H9 (cell line): ENCODE measurements at regions not wholly inside any gene's neighbourhood (a gene's known extent, or its start where the extent isn't known, plus 50 kb on each side); places are given as distances from the start of the nearest gene placed in this dataset.
A peak's percentile ranks its signal among the peaks of the same experiment; 100 is the strongest.

Experiments used
- DNase-seq: peaks from one replicate; pipeline ENCODE4 v3.0.0-alpha.2; 2017
- H2AFZ ChIP-seq: one replicate; pipeline ENCODE4 v1.6.1; 2013; ENCODE audit warnings: mild to moderate bottlenecking, low read length, control low read depth, moderate library complexity
- H2AK5ac ChIP-seq: 2 replicates; pipeline ENCODE4 v1.6.1; 2013; ENCODE audit warnings: low read length, control low read depth, mixed read lengths; ENCODE audit not compliant: insufficient read length
- H2BK120ac ChIP-seq: one replicate; pipeline ENCODE4 v1.6.1; 2013; ENCODE audit warnings: low read depth, mild to moderate bottlenecking, low read length, control low read depth, inconsistent platforms; ENCODE audit not compliant: poor library complexity, severe bottlenecking
- H2BK12ac ChIP-seq: 2 replicates; pipeline ENCODE4 v1.6.1; 2013; ENCODE audit warnings: low read length, control low read depth, mixed read lengths, low read depth; ENCODE audit not compliant: insufficient read length
- H2BK15ac ChIP-seq: 2 replicates; pipeline ENCODE4 v1.6.1; 2013; ENCODE audit warnings: low read depth, low read length, control low read depth
- H2BK20ac ChIP-seq: one replicate; pipeline ENCODE4 v1.6.1; 2013; ENCODE audit warnings: low read depth, mild to moderate bottlenecking, low read length, control low read depth, inconsistent platforms; ENCODE audit not compliant: poor library complexity, severe bottlenecking
- H2BK5ac ChIP-seq: 2 replicates; pipeline ENCODE4 v1.6.1; 2013; ENCODE audit warnings: low read length, control low read depth, mixed read lengths; ENCODE audit not compliant: insufficient read length
- H3K14ac ChIP-seq: 2 replicates; pipeline ENCODE4 v1.6.1; 2013; ENCODE audit warnings: low read length, control low read depth; ENCODE audit not compliant: insufficient read depth
- H3K18ac ChIP-seq: 2 replicates; pipeline ENCODE4 v1.6.1; 2013; ENCODE audit warnings: low read depth, mild to moderate bottlenecking, mixed read lengths, low read length, control low read depth; ENCODE audit not compliant: insufficient read length
- H3K23ac ChIP-seq: 2 replicates; pipeline ENCODE4 v1.6.1; 2013; ENCODE audit warnings: low read length, control low read depth, mixed read lengths, low read depth; ENCODE audit not compliant: insufficient read length
- H3K23me2 ChIP-seq: 2 replicates; pipeline ENCODE4 v1.6.1; 2013; ENCODE audit warnings: low read depth, mild to moderate bottlenecking, mixed read lengths, low read length, control low read depth; ENCODE audit not compliant: insufficient read length, poor library complexity, severe bottlenecking
- H3K27ac ChIP-seq: 2 replicates; pipeline ENCODE4 v1.5.1; 2013; ENCODE audit warnings: low read length, control low read depth, mixed read lengths, low read depth; ENCODE audit not compliant: insufficient read length
- H3K27me3 ChIP-seq: 2 replicates; pipeline ENCODE4 v1.6.1; 2013; ENCODE audit warnings: low read length, control low read depth, inconsistent platforms; ENCODE audit not compliant: insufficient read depth
- H3K4ac ChIP-seq: 2 replicates; pipeline ENCODE4 v1.6.1; 2013; ENCODE audit warnings: low read depth, mild to moderate bottlenecking, control low read depth, inconsistent platforms, low read length, moderate library complexity
- H3K4me1 ChIP-seq: 2 replicates; pipeline ENCODE4 v1.6.1; 2013; ENCODE audit warnings: low read length, control low read depth, inconsistent platforms; ENCODE audit not compliant: insufficient read depth
- H3K4me2 ChIP-seq: 2 replicates; pipeline ENCODE4 v1.6.1; 2013; ENCODE audit warnings: low read length, control low read depth, mixed read lengths; ENCODE audit not compliant: insufficient read length, insufficient read depth
- H3K56ac ChIP-seq: 2 replicates; pipeline ENCODE4 v1.6.1; 2013; ENCODE audit warnings: low read depth, mild to moderate bottlenecking, mixed read lengths, low read length, control low read depth; ENCODE audit not compliant: insufficient read length
- H3K79me1 ChIP-seq: 2 replicates; pipeline ENCODE4 v1.6.1; 2013; ENCODE audit warnings: low read depth, mild to moderate bottlenecking, moderate library complexity, low read length, control low read depth, inconsistent platforms; ENCODE audit not compliant: insufficient read depth, poor library complexity, severe bottlenecking
- H3K79me2 ChIP-seq: 2 replicates; pipeline ENCODE4 v1.6.1; 2013; ENCODE audit warnings: low read length, control low read depth, inconsistent platforms; ENCODE audit not compliant: insufficient read depth
- H3K9ac ChIP-seq: 2 replicates; pipeline ENCODE4 v1.6.1; 2013; ENCODE audit warnings: low read length, control low read depth, mixed read lengths; ENCODE audit not compliant: insufficient read length; ENCODE audit errors: extremely low read depth
- H3K9me3 ChIP-seq: one replicate; pipeline ENCODE4 v1.6.1; 2013; ENCODE audit warnings: low read depth, low read length, inconsistent platforms; ENCODE audit not compliant: control insufficient read depth
- H3T11ph ChIP-seq: one replicate; pipeline ENCODE4 v1.6.1; 2013; ENCODE audit warnings: mild to moderate bottlenecking, low read length, control low read depth, inconsistent platforms
- H4K20me1 ChIP-seq: one replicate; pipeline ENCODE4 v1.6.1; 2013; ENCODE audit not compliant: control insufficient read depth, insufficient read length, insufficient read depth
- H4K5ac ChIP-seq: 2 replicates; pipeline ENCODE4 v1.6.1; 2013; ENCODE audit warnings: low read depth, mild to moderate bottlenecking, mixed read lengths, low read length, control low read depth; ENCODE audit not compliant: insufficient read length
- H4K8ac ChIP-seq: replicated peaks from 2 replicates; pipeline ENCODE4 v1.6.1; 2013; ENCODE audit warnings: low read length, control low read depth, mixed read lengths, low read depth; ENCODE audit not compliant: insufficient read length
- H4K91ac ChIP-seq: 2 replicates; pipeline ENCODE4 v1.6.1; 2013; ENCODE audit warnings: low read depth, mild to moderate bottlenecking, moderate library complexity, mixed read lengths, low read length, control low read depth; ENCODE audit not compliant: insufficient read length
- H3K27ac Mint-ChIP-seq, 3 experiments: 2 replicates in 2 of 3; 3 replicates in 1 of 3; pipeline ENCODE4 v1.8.0; 2020 to 2021; ENCODE audit warnings: mixed read lengths in 3 of 3, mild to moderate bottlenecking in 1 of 3, moderate library complexity in 1 of 3
- H3K27me3 Mint-ChIP-seq: 2 replicates; pipeline ENCODE4 v1.8.0; 2021; ENCODE audit warnings: low read depth, mild to moderate bottlenecking, moderate library complexity, mixed read lengths
- H3K36me3 Mint-ChIP-seq, 3 experiments: 2 replicates in 2 of 3; 3 replicates in 1 of 3; pipeline ENCODE4 v1.8.0; 2020 to 2021; ENCODE audit warnings: low read depth in 3 of 3, mixed read lengths in 3 of 3; ENCODE audit not compliant: insufficient read depth in 1 of 3
- H3K4me1 Mint-ChIP-seq, 2 experiments: 2 replicates each; pipeline ENCODE4 v1.8.0; 2020; ENCODE audit warnings: mixed read lengths in 2 of 2
- H3K4me3 Mint-ChIP-seq, 2 experiments: 2 replicates in 1 of 2; 3 replicates in 1 of 2; pipeline ENCODE4 v1.8.0; 2020 to 2021; ENCODE audit warnings: mild to moderate bottlenecking in 2 of 2, mixed read lengths in 2 of 2, moderate library complexity in 1 of 2
- H3K9me3 Mint-ChIP-seq, 2 experiments: 2 replicates in 1 of 2; 3 replicates in 1 of 2; pipeline ENCODE4 v1.8.0; 2020; ENCODE audit warnings: mild to moderate bottlenecking in 2 of 2, mixed read lengths in 2 of 2, moderate library complexity in 1 of 2
- WGBS: extraction: QIAGEN DNeasy Blood & Tissue Kit; methylation state at CpG from one replicate; pipeline ENCODE4 v1.1.7; 2013; ENCODE audit warnings: missing lambda C conversion rate, low lambda C conversion rate, mixed read lengths; ENCODE audit not compliant: insufficient read length; ENCODE audit errors: extremely low coverage; 5-methylcytosine and 5-hydroxymethylcytosine counted together
- TF ChIP-seq, protein P1 (sequence below): fragments of 200-600 bp; sonication (generic); conservative IDR thresholded peaks from 3 replicates; pipeline ENCODE4 v1.8.0; 2021; ENCODE audit warnings: antibody characterized with exemption, mild to moderate bottlenecking

- peaks cover 4 to 7% of the 10 kb centered on the region in 2 experiments; a peak in 2 of 4 replicates for H3K4me1 Mint-ChIP-seq
- no peak overlapping the region for H4K8ac ChIP-seq
- H4K91ac ChIP-seq = no peak overlapping the region
- H3T11ph ChIP-seq = no peak overlapping the region
- H3K23ac ChIP-seq = no peak overlapping the region
- no peak for DNase-seq
- no peak overlapping the region for H3K4ac ChIP-seq
- no CpG with 5 or more reads among the region's 4 CpGs for WGBS
- no peak overlapping the region for H2BK5ac ChIP-seq
- no peak overlapping the region for H2BK12ac ChIP-seq
- no peaks in the 10 kb centered on the region for H3K9me3 ChIP-seq
- H3K4me3 Mint-ChIP-seq = no peak overlapping the region
- H3K27ac Mint-ChIP-seq = no peak overlapping the region
- no peak overlapping the region for H4K5ac ChIP-seq
- H3K79me1 ChIP-seq = no peaks in the 10 kb centered on the region
- no peak overlapping the region for H2AFZ ChIP-seq
- no peak overlapping the region for H2BK120ac ChIP-seq
- H3K27me3 Mint-ChIP-seq = no peaks in the 10 kb centered on the region; the same call in 1 of the 2 replicates
- no peak overlapping the region for H3K18ac ChIP-seq
- H3K56ac ChIP-seq = no peak overlapping the region
- peak overlapping the region; percentile 12 for H2BK20ac ChIP-seq
- H3K27me3 ChIP-seq = no peaks in the 10 kb centered on the region
- H2BK15ac ChIP-seq = no peak overlapping the region
- no peak overlapping the region for H3K9ac ChIP-seq
- no peaks in the 10 kb centered on the region for H4K20me1 ChIP-seq
- H2AK5ac ChIP-seq = no peak overlapping the region
- H3K9me3 Mint-ChIP-seq = peaks cover 6% of the 10 kb centered on the region in 2 experiments; a peak in 3 of 5 replicates
- no peaks in the 10 kb centered on the region for H3K23me2 ChIP-seq
- peaks cover 0 to 8% (median 1%) of the 10 kb centered on the region in 3 experiments; a peak in 2 of 7 replicates for H3K36me3 Mint-ChIP-seq
- H3K14ac ChIP-seq = no peak overlapping the region
- no peaks in the 10 kb centered on the region for H3K4me1 ChIP-seq
- H3K27ac ChIP-seq = no peak overlapping the region
- TF ChIP-seq, protein P1, sequence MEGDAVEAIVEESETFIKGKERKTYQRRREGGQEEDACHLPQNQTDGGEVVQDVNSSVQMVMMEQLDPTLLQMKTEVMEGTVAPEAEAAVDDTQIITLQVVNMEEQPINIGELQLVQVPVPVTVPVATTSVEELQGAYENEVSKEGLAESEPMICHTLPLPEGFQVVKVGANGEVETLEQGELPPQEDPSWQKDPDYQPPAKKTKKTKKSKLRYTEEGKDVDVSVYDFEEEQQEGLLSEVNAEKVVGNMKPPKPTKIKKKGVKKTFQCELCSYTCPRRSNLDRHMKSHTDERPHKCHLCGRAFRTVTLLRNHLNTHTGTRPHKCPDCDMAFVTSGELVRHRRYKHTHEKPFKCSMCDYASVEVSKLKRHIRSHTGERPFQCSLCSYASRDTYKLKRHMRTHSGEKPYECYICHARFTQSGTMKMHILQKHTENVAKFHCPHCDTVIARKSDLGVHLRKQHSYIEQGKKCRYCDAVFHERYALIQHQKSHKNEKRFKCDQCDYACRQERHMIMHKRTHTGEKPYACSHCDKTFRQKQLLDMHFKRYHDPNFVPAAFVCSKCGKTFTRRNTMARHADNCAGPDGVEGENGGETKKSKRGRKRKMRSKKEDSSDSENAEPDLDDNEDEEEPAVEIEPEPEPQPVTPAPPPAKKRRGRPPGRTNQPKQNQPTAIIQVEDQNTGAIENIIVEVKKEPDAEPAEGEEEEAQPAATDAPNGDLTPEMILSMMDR = no peak
- no peak overlapping the region for H3K4me2 ChIP-seq
- no peaks in the 10 kb centered on the region for H3K79me2 ChIP-seq
Observed at GRCh38 chr4:138540056-138540800, 298.1 kb upstream of the SLC7A11 start.
